PC-3 (cell line): ENCODE measurements at regions not wholly inside any gene's neighbourhood (a gene's known extent, or its start where the extent isn't known, plus 50 kb on each side); places are given as distances from the start of the nearest gene placed in this dataset.

Source experiments
- ATAC-seq: fragments of 200-7000 bp; cut with Tn5 transposase; 2 replicates; pipeline ENCODE4 v1.9.1; 2020; ENCODE audit warnings: mild to moderate bottlenecking, moderate library complexity
- BruUV-seq: library from RNA; stranded (reverse); fragments of 400-500 nt; replicated peaks from 2 replicates; lab custom pipeline; 2021; lab: Mats Ljungman, UMichigan
- CTCF ChIA-PET: fragments of 300-600 bp; sonication (Branson Sonifier 250); formaldehyde crosslinking; loops from one replicate; lab custom pipeline; 2022; ENCODE audit warnings: antibody characterized with exemption; lab: Charles Lee
- POLR2A ChIA-PET: fragments of 300-600 bp; sonication (Branson Sonifier 250); formaldehyde crosslinking; loops from one replicate; lab custom pipeline; 2022; ENCODE audit warnings: antibody characterized with exemption; ENCODE audit not compliant: unreplicated experiment; lab: Charles Lee
- DNase-seq: peaks from one replicate; pipeline ENCODE4 v3.0.0-alpha.2; 2015
- H2AFZ ChIP-seq: fragments of 300-600 bp; sonication (generic); 2 replicates; pipeline ENCODE4 v1.6.0; 2016; ENCODE audit warnings: antibody characterized with exemption, low read length
- H3F3A ChIP-seq: fragments of 300-600 bp; sonication (generic); one replicate; pipeline ENCODE4 v1.6.0; 2017; ENCODE audit warnings: antibody characterized with exemption, low read length, control low read depth, mild to moderate bottlenecking; ENCODE audit not compliant: unreplicated experiment
- H3K27ac ChIP-seq: fragments of 300-600 bp; sonication (generic); 2 replicates; pipeline ENCODE4 v1.5.1; 2016; ENCODE audit warnings: mild to moderate bottlenecking, low read length
- H3K27me3 ChIP-seq: fragments of 300-600 bp; sonication (generic); 2 replicates; pipeline ENCODE4 v1.6.1; 2016; ENCODE audit warnings: low read length, mixed read lengths
- H3K36me3 ChIP-seq: fragments of 300-600 bp; sonication (generic); 2 replicates; pipeline ENCODE4 v1.6.1; 2016; ENCODE audit warnings: low read depth, mixed run types, low read length, mixed read lengths
- H3K4me1 ChIP-seq: fragments of 300-600 bp; sonication (generic); 2 replicates; pipeline ENCODE4 v1.5.1; 2016; ENCODE audit warnings: low read length; ENCODE audit not compliant: insufficient read depth
- H3K4me2 ChIP-seq: fragments of 300-600 bp; sonication (generic); 2 replicates; pipeline ENCODE4 v1.6.0; 2016; ENCODE audit warnings: low read length
- H3K4me3 ChIP-seq: fragments of 300-600 bp; sonication (generic); 2 replicates; pipeline ENCODE4 v1.5.1; 2016; ENCODE audit warnings: mild to moderate bottlenecking, low read length, mixed read lengths
- H3K79me2 ChIP-seq: fragments of 300-600 bp; sonication (generic); 2 replicates; pipeline ENCODE4 v1.6.1; 2017; ENCODE audit warnings: low read length, mixed read lengths
- H3K9ac ChIP-seq: fragments of 300-600 bp; sonication (generic); 2 replicates; pipeline ENCODE4 v1.6.0; 2016; ENCODE audit warnings: mild to moderate bottlenecking, low read length
- H3K9me2 ChIP-seq: fragments of 300-600 bp; sonication (generic); replicated peaks from 2 replicates; pipeline ENCODE4 v1.6.1; 2016; ENCODE audit warnings: mixed run types, low read length, mixed read lengths
- H3K9me3 ChIP-seq: fragments of 300-600 bp; sonication (generic); 2 replicates; pipeline ENCODE4 v1.6.1; 2016; ENCODE audit warnings: low read length, mixed read lengths
- H4K20me1 ChIP-seq: fragments of 300-600 bp; sonication (generic); 2 replicates; pipeline ENCODE4 v1.6.1; 2016; ENCODE audit warnings: low read length, mixed read lengths
- EZH2 ChIP-seq: fragments of 300-600 bp; sonication (generic); IDR thresholded peaks from one replicate; pipeline ENCODE4 v1.6.1; 2017; ENCODE audit warnings: antibody characterized with exemption, mild to moderate bottlenecking, low read length; ENCODE audit not compliant: unreplicated experiment
- EZH2phosphoT487 ChIP-seq: fragments of 300-600 bp; sonication (generic); IDR thresholded peaks from 2 replicates; pipeline ENCODE4 v1.6.1; 2018; ENCODE audit warnings: mild to moderate bottlenecking, antibody characterized with exemption, low read length, borderline replicate concordance
- intact Hi-C: fragments of 100-400 bp; cut with micrococcal nuclease; formaldehyde crosslinking; loops from 2 replicates; pipeline ENCODE4 v1.9.0; 2023
- TF ChIP-seq, protein P1 (sequence below): fragments of 300-600 bp; sonication (generic); conservative IDR thresholded peaks from 2 replicates; pipeline ENCODE4 v1.5.1; 2017; ENCODE audit warnings: antibody characterized with exemption, low read depth, mild to moderate bottlenecking, low read length

DNA sequence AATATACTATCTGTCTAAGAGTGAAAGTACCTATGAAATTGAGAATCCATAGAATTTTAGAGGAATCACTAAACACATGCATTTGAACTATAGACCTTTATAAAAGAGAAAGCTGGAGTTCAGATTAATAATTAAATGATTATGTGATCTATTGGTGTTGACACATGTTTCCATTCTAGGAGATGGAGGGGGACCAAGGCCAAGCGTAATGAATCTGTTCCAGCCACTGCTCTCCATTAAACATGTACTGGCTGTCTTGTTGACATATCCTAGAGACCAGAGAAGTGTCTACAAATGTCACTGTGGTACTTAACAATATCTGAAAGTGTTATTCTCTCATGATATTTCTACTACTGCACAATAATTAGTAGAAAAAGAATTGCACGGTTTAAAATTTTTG is 432.4 kb downstream of the BMP2 start:
- Histone ChIP-seq H3K27ac (no peak overlapping the region), H3K36me3 (no peaks in the 10 kb centered on the region), H3K27me3 (peaks cover 37% of the 10 kb centered on the region), H3K9me2 (no peaks in the 10 kb centered on the region), H3K79me2 (no peaks in the 10 kb centered on the region), H3K9me3 (no peaks in the 10 kb centered on the region), H2AFZ (no peak overlapping the region), H3K4me2 (no peak overlapping the region), H4K20me1 (no peaks in the 10 kb centered on the region), H3F3A (no peaks in the 10 kb centered on the region), H3K4me1 (peaks cover 17% of the 10 kb centered on the region; the same call in 1 of the 2 replicates), H3K9ac (no peak overlapping the region), H3K4me3 (no peak overlapping the region)
- ATAC-seq (no peak), DNase-seq (no peak)
- ChIA-PET CTCF (no interaction called here), POLR2A (no interaction called here)
- BruUV-seq, result no TSS peak
- TF ChIP-seq EZH2phosphoT487 (no peak), EZH2 (no peak)
- TF ChIP-seq, protein P1, sequence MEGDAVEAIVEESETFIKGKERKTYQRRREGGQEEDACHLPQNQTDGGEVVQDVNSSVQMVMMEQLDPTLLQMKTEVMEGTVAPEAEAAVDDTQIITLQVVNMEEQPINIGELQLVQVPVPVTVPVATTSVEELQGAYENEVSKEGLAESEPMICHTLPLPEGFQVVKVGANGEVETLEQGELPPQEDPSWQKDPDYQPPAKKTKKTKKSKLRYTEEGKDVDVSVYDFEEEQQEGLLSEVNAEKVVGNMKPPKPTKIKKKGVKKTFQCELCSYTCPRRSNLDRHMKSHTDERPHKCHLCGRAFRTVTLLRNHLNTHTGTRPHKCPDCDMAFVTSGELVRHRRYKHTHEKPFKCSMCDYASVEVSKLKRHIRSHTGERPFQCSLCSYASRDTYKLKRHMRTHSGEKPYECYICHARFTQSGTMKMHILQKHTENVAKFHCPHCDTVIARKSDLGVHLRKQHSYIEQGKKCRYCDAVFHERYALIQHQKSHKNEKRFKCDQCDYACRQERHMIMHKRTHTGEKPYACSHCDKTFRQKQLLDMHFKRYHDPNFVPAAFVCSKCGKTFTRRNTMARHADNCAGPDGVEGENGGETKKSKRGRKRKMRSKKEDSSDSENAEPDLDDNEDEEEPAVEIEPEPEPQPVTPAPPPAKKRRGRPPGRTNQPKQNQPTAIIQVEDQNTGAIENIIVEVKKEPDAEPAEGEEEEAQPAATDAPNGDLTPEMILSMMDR, result no peak
- intact Hi-C loops, result no loop called here

GRCh38 chr20:7207186-7207798 is 439.8 kb downstream of the BMP2 start:
- CTCF ChIA-PET, result no interaction called here

DNA sequence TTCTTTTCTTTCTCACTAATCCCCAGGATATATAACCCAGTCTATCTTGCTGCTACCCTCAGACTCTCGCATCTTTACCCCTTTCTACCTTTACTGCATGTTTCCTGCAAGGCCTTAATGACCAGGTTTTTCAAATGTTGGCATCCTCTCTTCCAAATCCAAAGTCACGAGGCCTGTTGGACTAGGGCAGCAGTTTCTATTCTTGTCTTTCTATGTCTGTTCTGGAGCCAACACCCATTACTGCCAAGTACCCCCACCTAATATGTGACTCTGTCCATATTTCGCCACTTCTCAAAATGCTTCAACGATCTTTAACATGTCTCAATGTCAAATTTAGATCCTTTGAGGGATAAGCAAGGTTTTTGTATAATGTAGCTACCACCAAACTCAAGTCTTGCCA is 443.4 kb downstream of the BMP2 start:
- no peak for TF ChIP-seq EZH2phosphoT487
- TF ChIP-seq EZH2, result no peak
- TF ChIP-seq, protein P1, result no peak
- Histone ChIP-seq H3K9me2 (no peaks in the 10 kb centered on the region), H3K27me3 (peaks cover 29% of the 10 kb centered on the region), H3K36me3 (no peaks in the 10 kb centered on the region), H2AFZ (no peak overlapping the region), H3K4me2 (no peak overlapping the region), H3K9me3 (no peaks in the 10 kb centered on the region), H3K4me1 (no peaks in the 10 kb centered on the region), H3K79me2 (no peaks in the 10 kb centered on the region), H3K27ac (no peak overlapping the region), H3K9ac (no peak overlapping the region), H3F3A (no peaks in the 10 kb centered on the region), H3K4me3 (no peak overlapping the region), H4K20me1 (no peaks in the 10 kb centered on the region)
- intact Hi-C loops, result no loop called here
- BruUV-seq, result no TSS peak
- POLR2A ChIA-PET, result no interaction called here
- ATAC-seq, result no peak
- no peak for DNase-seq
- CTCF ChIA-PET, result no interaction called here

More at GRCh38 chr20:7207186-7207798, 439.8 kb downstream of the BMP2 start:
- H3K4me2 ChIP-seq, result no peak overlapping the region
- no peak overlapping the region for H3K9ac ChIP-seq
- POLR2A ChIA-PET, result no interaction called here
- H3K4me3 ChIP-seq, result no peak overlapping the region
- ATAC-seq (no peak), DNase-seq (peak; percentile 18)
- no peaks in the 10 kb centered on the region for H3F3A ChIP-seq
- intact Hi-C loops, result no loop called here
- TF ChIP-seq EZH2, result no peak
- TF ChIP-seq EZH2phosphoT487, result no peak
- TF ChIP-seq, protein P1, result no peak
- H3K27ac ChIP-seq, result no peak overlapping the region
- H3K9me2 ChIP-seq, result no peaks in the 10 kb centered on the region
- H3K36me3 ChIP-seq, result no peaks in the 10 kb centered on the region
- no peaks in the 10 kb centered on the region for H4K20me1 ChIP-seq
- H3K4me1 ChIP-seq, result no peaks in the 10 kb centered on the region
- H3K9me3 ChIP-seq, result no peaks in the 10 kb centered on the region
- H2AFZ ChIP-seq, result no peak overlapping the region
- no TSS peak for BruUV-seq
- H3K27me3 ChIP-seq, result peaks cover 26% of the 10 kb centered on the region
- H3K79me2 ChIP-seq, result no peaks in the 10 kb centered on the region
